22Rv1 (cell line): ENCODE measurements at regions not wholly inside any gene's neighbourhood (a gene's known extent, or its start where the extent isn't known, plus 50 kb on each side); places are given as distances from the start of the nearest gene placed in this dataset.

Experiments
- CTCF ChIP-seq: fragments of 450-650 bp; IDR thresholded peaks from 2 replicates; pipeline ENCODE4 v1.5.1; 2017; ENCODE audit warnings: mild to moderate bottlenecking
- ZFX ChIP-seq: fragments of 450-650 bp; IDR thresholded peaks from 2 replicates; pipeline ENCODE4 v1.6.1; 2017; ENCODE audit warnings: antibody characterized with exemption, borderline replicate concordance

- TF ChIP-seq CTCF (no peak), ZFX (no peak)
Observed at GRCh38 chr2:48001498-48001897, 95.2 kb upstream of the FBXO11 start.
